Uterus (tissue), 2 donors: ENCODE measurements at regions not wholly inside any gene's neighbourhood (a gene's known extent, or its start where the extent isn't known, plus 50 kb on each side); places are given as distances from the start of the nearest gene placed in this dataset.

Source experiments
- CTCF ChIP-seq, 4 experiments: fragments of 200-600 bp in 2 of 4; fragments of 450-650 bp in 2 of 4; sonication (generic) in 2 of 4; IDR thresholded peaks; one replicate each; pipeline ENCODE4 v1.5.1; 2016 to 2019; ENCODE audit warnings: antibody characterized with exemption in 4 of 4, mild to moderate bottlenecking in 2 of 4, moderate library complexity in 1 of 4
- POLR2A ChIP-seq, 2 donors: fragments of 450-650 bp; IDR thresholded peaks; one replicate each; pipeline ENCODE4 v1.6.1; 2016; ENCODE audit warnings: antibody characterized with exemption in 2 of 2, mild to moderate bottlenecking in 1 of 2, moderate library complexity in 1 of 2

GRCh38 chr3:168241156-168241555 is 145.4 kb upstream of the GOLIM4 start:
- TF ChIP-seq CTCF (IDR thresholded peaks at IDR 0.05) (no peak), POLR2A (IDR thresholded peaks at IDR 0.05) (no peak)
